H1 (cell line): ENCODE measurements at regions not wholly inside any gene's neighbourhood (a gene's known extent, or its start where the extent isn't known, plus 50 kb on each side); places are given as distances from the start of the nearest gene placed in this dataset.

Source experiments
- BRCA1 ChIP-seq: IDR thresholded peaks from 2 replicates; pipeline ENCODE4 v1.6.1; 2012; ENCODE audit warnings: low read depth, low read length, improper control_type of control experiment
- CTCF ChIP-seq, 3 experiments: IDR thresholded peaks; 1 replicate in 2 of 3; 2 replicates in 1 of 3; pipeline versions ENCODE4 v1.5.1 to v1.6.1; 2011; ENCODE audit warnings: low read length in 3 of 3, mild to moderate bottlenecking in 3 of 3, inconsistent platforms in 2 of 3, low read depth in 1 of 3, moderate library complexity in 1 of 3; ENCODE audit not compliant: insufficient read depth in 1 of 3; ENCODE audit errors: control extremely low read depth in 1 of 3
- EGR1 ChIP-seq: IDR thresholded peaks from 2 replicates; pipeline ENCODE4 v1.6.1; 2011; ENCODE audit warnings: low read depth, low read length, borderline replicate concordance
- POU5F1 ChIP-seq: IDR thresholded peaks from 2 replicates; pipeline ENCODE4 v1.6.1; 2011; ENCODE audit warnings: low read depth, mild to moderate bottlenecking, low read length, moderate library complexity
- RAD21 ChIP-seq, 2 experiments: IDR thresholded peaks in 1 of 2; conservative IDR thresholded peaks in 1 of 2; 2 replicates each; pipeline ENCODE4 v1.6.1; 2011; ENCODE audit warnings: low read depth in 2 of 2, low read length in 2 of 2, improper control_type of control experiment in 1 of 2, inconsistent platforms in 1 of 2, mild to moderate bottlenecking in 1 of 2, moderate library complexity in 1 of 2
- TAF7 ChIP-seq: optimal IDR thresholded peaks from 2 replicates; pipeline ENCODE3; 2011; ENCODE audit warnings: low read depth, mild to moderate bottlenecking, inconsistent platforms, low read length, moderate library complexity, borderline replicate concordance
- YY1 ChIP-seq: IDR thresholded peaks from 2 replicates; pipeline ENCODE4 v1.6.1; 2011; ENCODE audit warnings: low read depth, mild to moderate bottlenecking, low read length

- peak; percentile 74 to 79 (median 76) for TF ChIP-seq CTCF (IDR thresholded peaks at IDR 0.05; ENCODE audit: control extremely low read depth in 1 of 3, insufficient read depth in 1 of 3, low read depth in 1 of 3, low read length in 3 of 3)
- TF ChIP-seq EGR1, result no peak
- no peak for TF ChIP-seq TAF7
- no peak for TF ChIP-seq BRCA1
- no peak for TF ChIP-seq POU5F1
- peak; percentile 48 to 67; a peak in 3 of 4 replicates for TF ChIP-seq RAD21 (IDR thresholded peaks at IDR 0.05 in 1 of 2, conservative IDR thresholded peaks at IDR 0.05 in 1 of 2; ENCODE audit: low read depth in 2 of 2, low read length in 2 of 2)
- TF ChIP-seq YY1, result peak; percentile 74
These were observed 121.0 kb upstream of the NLRP1 start (continued) for GRCh38 chr17:5705081-5705875.
